ENCODE measurements at regions not wholly inside any gene's neighbourhood (a gene's known extent, or its start where the extent isn't known, plus 50 kb on each side); places are given as distances from the start of the nearest gene placed in this dataset.
"Not testable (repeated sequence)": the region's sequence is repeated elsewhere in the genome, so short reads cannot be mapped to it uniquely, and the experiment has no call there.

GRCh38 chr2:95754819-95755563 lies 163.2 kb downstream of the TRIM43 start:
- DNase-seq (ENCODE audit: extremely low read depth, insufficient read length); H3K4me3 ChIP-seq (replicated peaks; ENCODE audit: low read depth, low read length); H3K27me3 ChIP-seq (replicated peaks; ENCODE audit: control insufficient read depth, insufficient read depth, low read length); H3K36me3 ChIP-seq (ENCODE audit: control insufficient read depth, insufficient read depth, low read length): not testable (repeated sequence)

DNA sequence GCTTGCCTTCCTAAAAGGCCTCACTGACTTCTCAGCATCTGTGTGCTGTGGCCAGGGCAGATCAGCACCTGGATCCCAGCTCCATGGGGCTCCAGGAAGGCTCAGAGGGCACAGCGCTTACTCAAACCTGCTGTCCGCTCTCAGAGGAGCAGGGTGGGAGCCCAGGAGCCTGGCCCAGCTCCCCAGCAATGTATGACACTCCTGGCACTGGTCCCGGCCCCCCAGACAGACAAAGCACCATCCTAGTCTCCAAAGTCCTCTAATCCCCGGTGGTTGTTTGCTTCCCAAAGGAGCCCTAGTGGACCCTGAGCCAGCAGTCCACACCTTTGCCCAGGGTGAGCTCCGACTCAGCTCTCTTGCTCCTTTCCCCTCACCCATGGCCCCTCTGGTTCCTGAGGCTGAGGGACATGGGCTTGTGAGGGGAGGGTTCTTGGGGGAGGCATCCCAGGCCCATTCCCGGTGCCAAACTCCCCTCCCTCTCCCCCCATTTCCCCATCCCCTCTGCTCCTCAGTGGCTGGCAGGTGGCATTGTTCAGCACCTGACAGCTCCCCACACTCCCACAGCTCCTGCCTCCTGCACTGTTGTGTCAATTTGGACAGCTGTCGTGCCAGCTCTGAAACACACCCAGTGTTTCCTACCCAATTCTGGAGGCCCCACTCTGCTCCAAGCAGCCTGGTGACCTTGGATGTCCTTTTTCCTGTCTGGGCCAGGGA lies 164.3 kb downstream of the TRIM43 start:
- not testable (repeated sequence) for H3K27me3 ChIP-seq (replicated peaks; ENCODE audit: control insufficient read depth, insufficient read depth, low read length); H3K36me3 ChIP-seq (ENCODE audit: control insufficient read depth, insufficient read depth, low read length); DNase-seq (ENCODE audit: extremely low read depth, insufficient read length); H3K4me3 ChIP-seq (replicated peaks; ENCODE audit: low read depth, low read length)

DNA sequence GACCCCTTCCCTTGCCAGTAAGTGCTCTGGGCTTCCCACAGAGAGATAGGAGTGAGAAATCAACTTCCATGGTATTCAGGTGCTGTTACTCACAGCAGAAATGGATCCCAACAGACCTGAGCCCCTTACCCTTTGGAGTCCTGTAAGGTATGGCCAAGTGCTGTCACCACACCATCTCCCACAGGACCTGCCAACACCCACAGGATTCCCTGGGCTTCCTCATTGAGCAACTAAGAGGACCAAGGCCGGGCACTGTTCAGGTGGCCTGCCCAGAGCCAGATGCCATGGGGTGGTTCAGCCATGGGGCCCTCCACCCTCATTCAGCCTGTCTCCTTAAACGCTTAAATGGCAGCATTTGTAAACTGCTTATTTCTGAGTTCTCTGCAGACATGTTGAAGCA lies 166.2 kb downstream of the TRIM43 start:
- no peak for DNase-seq (ENCODE audit: extremely low read depth, insufficient read length)
- no peak for TF ChIP-seq CTCF (IDR thresholded peaks at IDR 0.05; ENCODE audit: insufficient read depth, low read length, poor library complexity, severe bottlenecking)
- Histone ChIP-seq H3K36me3 (ENCODE audit: control insufficient read depth, insufficient read depth, low read length) (no peaks in the 10 kb centered on the region), H3K4me3 (replicated peaks; ENCODE audit: low read depth, low read length) (no peak overlapping the region), H3K27me3 (replicated peaks; ENCODE audit: control insufficient read depth, insufficient read depth, low read length) (no peaks in the 10 kb centered on the region; the same call in 1 of the 2 replicates)

DNA sequence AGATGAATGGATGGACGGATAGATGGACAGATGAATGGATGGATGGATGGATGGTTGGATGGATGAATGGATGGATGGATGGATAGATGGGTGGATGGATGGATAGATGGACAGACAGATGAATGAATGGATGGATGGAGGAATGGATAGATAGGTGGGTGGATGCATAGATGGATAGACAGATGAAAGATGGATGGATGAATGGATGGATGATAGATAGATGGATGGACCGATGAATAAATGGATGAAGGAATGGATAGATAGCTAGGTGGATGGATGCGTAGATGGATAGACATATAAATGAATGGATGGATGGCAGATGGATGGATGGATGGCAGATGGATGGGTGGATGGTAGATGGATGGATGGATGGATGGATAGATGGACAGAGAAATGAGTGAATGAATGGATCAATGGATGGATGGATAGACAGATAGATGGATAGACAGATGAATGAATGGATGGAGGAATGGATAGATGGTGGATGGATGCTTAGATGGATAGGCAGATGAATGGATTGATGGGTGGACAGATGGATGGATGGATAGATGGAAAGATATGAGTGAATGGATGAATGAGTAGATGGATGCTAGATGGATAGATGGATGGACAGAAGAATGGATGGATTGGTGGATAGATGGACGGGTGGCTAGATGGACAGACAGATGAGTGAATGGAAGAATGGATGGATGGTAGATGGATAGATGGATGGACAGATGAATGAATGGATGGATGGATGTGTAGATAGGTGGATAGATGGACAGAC lies 167.9 kb downstream of the TRIM43 start:
- TF ChIP-seq CTCF (IDR thresholded peaks at IDR 0.05; ENCODE audit: insufficient read depth, low read length, poor library complexity, severe bottlenecking): no peak
- Histone ChIP-seq H3K36me3 (ENCODE audit: control insufficient read depth, insufficient read depth, low read length) (no peaks in the 10 kb centered on the region), H3K27me3 (replicated peaks; ENCODE audit: control insufficient read depth, insufficient read depth, low read length) (no peaks in the 10 kb centered on the region; the same call in 1 of the 2 replicates), H3K4me3 (replicated peaks; ENCODE audit: low read depth, low read length) (no peak overlapping the region)
- no peak for DNase-seq (ENCODE audit: extremely low read depth, insufficient read length)

- no peak for DNase-seq (ENCODE audit: extremely low read depth, insufficient read length)
- no peak for TF ChIP-seq CTCF (IDR thresholded peaks at IDR 0.05; ENCODE audit: insufficient read depth, low read length, poor library complexity, severe bottlenecking)
- H3K36me3 ChIP-seq (ENCODE audit: control insufficient read depth, insufficient read depth, low read length): no peaks in the 10 kb centered on the region
Observed at GRCh38 chr2:95760806-95761525, 169.2 kb downstream of the TRIM43 start.

DNA sequence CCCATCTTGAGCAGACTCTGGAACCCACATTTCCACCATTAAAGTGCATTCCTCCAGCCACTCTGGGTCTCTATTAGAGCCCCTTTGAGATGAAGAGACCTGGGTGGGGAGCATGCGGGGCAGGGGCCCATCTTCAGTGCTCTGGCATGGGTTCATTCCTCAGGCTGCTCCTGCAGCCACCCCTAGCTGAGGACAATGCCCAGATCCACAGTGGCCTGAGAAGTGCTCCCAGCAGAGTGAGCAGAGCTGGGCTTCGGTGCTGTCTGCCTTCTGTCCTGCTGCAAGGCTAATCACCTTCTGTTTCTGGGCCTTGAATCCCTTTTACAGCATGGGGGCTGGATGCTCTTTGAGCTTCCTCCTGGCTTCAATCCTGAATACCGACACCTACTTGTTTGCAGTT lies 169.8 kb downstream of the TRIM43 start:
- no peaks in the 10 kb centered on the region; the same call in 1 of the 2 replicates for H3K27me3 ChIP-seq (replicated peaks; ENCODE audit: control insufficient read depth, insufficient read depth, low read length)
- TF ChIP-seq CTCF (IDR thresholded peaks at IDR 0.05; ENCODE audit: insufficient read depth, low read length, poor library complexity, severe bottlenecking): no peak
- no peak for DNase-seq (ENCODE audit: extremely low read depth, insufficient read length)
- H3K36me3 ChIP-seq (ENCODE audit: control insufficient read depth, insufficient read depth, low read length): no peaks in the 10 kb centered on the region
- H3K4me3 ChIP-seq (replicated peaks; ENCODE audit: low read depth, low read length): no peak overlapping the region

More at GRCh38 chr2:95760806-95761525, 169.2 kb downstream of the TRIM43 start:
- no peak overlapping the region for H3K4me3 ChIP-seq (replicated peaks; ENCODE audit: low read depth, low read length)
- no peaks in the 10 kb centered on the region; the same call in 1 of the 2 replicates for H3K27me3 ChIP-seq (replicated peaks; ENCODE audit: control insufficient read depth, insufficient read depth, low read length)

DNA sequence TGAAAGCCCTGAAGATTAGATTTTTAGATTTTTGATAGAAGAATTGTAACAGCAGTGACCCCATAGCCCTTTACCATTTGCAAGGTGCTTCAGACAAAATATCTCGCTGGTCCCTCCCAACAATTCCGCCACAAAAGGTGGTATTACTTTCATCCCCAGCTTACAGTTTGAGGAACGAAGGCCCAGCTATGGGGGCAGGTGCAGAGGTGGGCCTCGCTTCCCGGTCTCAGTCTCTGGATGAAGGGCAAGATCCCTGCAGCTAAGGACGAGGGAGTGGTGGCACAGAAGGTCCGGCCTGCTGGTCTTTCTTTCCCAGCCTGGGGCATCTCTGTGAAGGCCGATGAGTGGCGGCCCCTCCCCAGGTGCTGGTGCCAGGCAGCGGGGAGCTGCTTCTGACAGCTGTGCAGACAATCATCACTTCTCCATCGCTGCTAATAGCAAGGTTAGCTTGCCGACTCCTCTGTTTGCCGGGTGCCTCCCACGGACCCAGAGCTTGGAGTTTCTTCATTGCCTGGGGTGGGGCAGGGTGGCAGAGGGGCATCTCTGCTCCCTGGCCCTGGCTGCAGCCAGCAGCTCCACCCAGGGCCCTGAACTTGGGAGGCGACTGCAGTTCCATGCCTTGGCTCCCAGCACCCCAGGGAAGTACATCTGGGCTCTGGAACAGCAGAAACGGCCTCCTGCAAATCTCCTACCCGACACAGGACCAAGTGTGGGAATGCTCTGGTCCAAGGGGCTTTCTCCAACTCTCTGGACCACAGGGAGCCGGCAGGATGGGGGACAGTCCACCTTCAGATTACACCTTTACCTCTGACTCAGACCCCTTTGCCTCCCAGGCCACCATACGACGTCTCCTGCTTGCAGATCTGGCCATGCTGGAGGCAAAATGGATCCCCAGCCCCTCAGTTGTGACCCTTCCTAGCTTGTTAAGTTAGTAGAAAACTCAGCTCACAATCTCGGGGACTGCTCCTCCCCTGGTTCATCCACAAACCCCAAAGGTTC lies 170.5 kb downstream of the TRIM43 start:
- not testable (repeated sequence) for H3K27me3 ChIP-seq (replicated peaks; ENCODE audit: control insufficient read depth, insufficient read depth, low read length); H3K4me3 ChIP-seq (replicated peaks; ENCODE audit: low read depth, low read length); DNase-seq (ENCODE audit: extremely low read depth, insufficient read length); H3K36me3 ChIP-seq (ENCODE audit: control insufficient read depth, insufficient read depth, low read length)

DNA sequence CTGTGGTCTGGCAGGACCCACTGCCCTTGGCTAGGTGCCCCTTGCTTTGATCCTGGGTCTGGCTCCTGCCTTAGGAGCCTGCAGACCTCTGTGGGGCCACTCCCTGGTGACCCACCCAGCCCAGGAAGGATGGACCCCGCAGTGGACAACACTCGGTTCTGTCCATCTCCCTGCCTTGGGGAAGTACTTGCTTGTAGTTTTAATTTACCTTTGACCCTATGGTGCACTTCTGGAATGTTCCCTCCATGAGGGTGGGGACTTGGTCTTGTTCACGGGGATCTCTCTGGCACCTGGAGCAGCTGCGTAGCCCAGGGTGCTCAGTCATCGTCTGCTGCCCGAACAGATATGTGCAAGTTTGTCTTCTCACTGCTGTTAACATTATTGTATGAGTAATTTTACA lies 171.3 kb downstream of the TRIM43 start:
- not testable (repeated sequence) for DNase-seq (ENCODE audit: extremely low read depth, insufficient read length); H3K4me3 ChIP-seq (replicated peaks; ENCODE audit: low read depth, low read length); H3K27me3 ChIP-seq (replicated peaks; ENCODE audit: control insufficient read depth, insufficient read depth, low read length); H3K36me3 ChIP-seq (ENCODE audit: control insufficient read depth, insufficient read depth, low read length)
